Skeletal muscle tissue (tissue), 3 donors: ENCODE measurements at regions not wholly inside any gene's neighbourhood (a gene's known extent, or its start where the extent isn't known, plus 50 kb on each side); places are given as distances from the start of the nearest gene placed in this dataset.
"Not testable (repeated sequence)": the region's sequence is repeated elsewhere in the genome, so short reads cannot be mapped to it uniquely, and the experiment has no call there.

ENCODE experiments used
- H3K27ac ChIP-seq: one replicate; pipeline ENCODE4 v1.7.0; 2013; ENCODE audit warnings: mild to moderate bottlenecking, low read depth, low read length, inconsistent platforms
- H3K27me3 ChIP-seq, 3 donors: one replicate each; pipeline ENCODE4 v1.7.0; 2013; ENCODE audit warnings: low read length in 3 of 3; ENCODE audit not compliant: control insufficient read depth in 3 of 3, insufficient read depth in 3 of 3
- H3K36me3 ChIP-seq, 3 donors: one replicate each; pipeline ENCODE4 v1.7.0; 2013; ENCODE audit warnings: low read length in 3 of 3; ENCODE audit not compliant: control insufficient read depth in 3 of 3, insufficient read depth in 3 of 3
- H3K4me1 ChIP-seq, 3 donors: one replicate each; pipeline ENCODE4 v1.7.0; 2013; ENCODE audit warnings: low read length in 3 of 3, mild to moderate bottlenecking in 3 of 3; ENCODE audit not compliant: control insufficient read depth in 3 of 3, insufficient read depth in 3 of 3
- H3K4me3 ChIP-seq, 3 donors: one replicate each; pipeline ENCODE4 v1.7.0; 2013; ENCODE audit warnings: low read length in 3 of 3
- H3K9ac ChIP-seq, 3 donors: one replicate each; pipeline ENCODE4 v1.7.0; 2013; ENCODE audit warnings: low read length in 3 of 3, mild to moderate bottlenecking in 3 of 3, moderate library complexity in 2 of 3, low read depth in 1 of 3
- H3K9me3 ChIP-seq, 3 donors: one replicate each; pipeline ENCODE4 v1.7.0; 2013; ENCODE audit warnings: low read length in 3 of 3; ENCODE audit not compliant: control insufficient read depth in 3 of 3
- donor health status: Osteomylitis.

GRCh38 chr3:31103623-31104180, 209.2 kb upstream of the GADL1 start:
- H3K27me3 ChIP-seq: no peaks in the 10 kb centered on the region
- H3K27ac ChIP-seq: no peak overlapping the region
- H3K9ac ChIP-seq: no peak overlapping the region
- no peaks in the 10 kb centered on the region for H3K9me3 ChIP-seq
- H3K36me3 ChIP-seq: no peaks in the 10 kb centered on the region
- no peak overlapping the region for H3K4me3 ChIP-seq
- H3K4me1 ChIP-seq: no peaks in the 10 kb centered on the region

- Histone ChIP-seq H3K4me1 (no peaks in the 10 kb centered on the region), H3K4me3 (no peak overlapping the region), H3K9ac (no peak overlapping the region), H3K27me3 (no peaks in the 10 kb centered on the region), H3K9me3 (no peaks in the 10 kb centered on the region), H3K27ac (no peak overlapping the region), H3K36me3 (no peaks in the 10 kb centered on the region)
Measured at GRCh38 chr3:31105011-31105410, 210.6 kb upstream of the GADL1 start.

- no peaks in the 10 kb centered on the region for H3K4me1 ChIP-seq
- no peak overlapping the region for H3K27ac ChIP-seq
Measured at GRCh38 chr3:31105438-31106077, 211.1 kb upstream of the GADL1 start.

GRCh38 chr3:31106204-31106603, 211.7 kb upstream of the GADL1 start:
- Histone ChIP-seq H3K27me3 (no peaks in the 10 kb centered on the region), H3K36me3 (no peaks in the 10 kb centered on the region), H3K4me1 (no peaks in the 10 kb centered on the region), H3K9ac (no peak overlapping the region), H3K27ac (no peak overlapping the region), H3K4me3 (no peak overlapping the region), H3K9me3 (no peaks in the 10 kb centered on the region)

More at GRCh38 chr3:31105438-31106077, 211.1 kb upstream of the GADL1 start:
- Histone ChIP-seq H3K27me3 (no peaks in the 10 kb centered on the region), H3K4me3 (no peak overlapping the region), H3K9ac (no peak overlapping the region), H3K36me3 (no peaks in the 10 kb centered on the region), H3K9me3 (no peaks in the 10 kb centered on the region)

GRCh38 chr3:31106912-31107311, 212.5 kb upstream of the GADL1 start:
- Histone ChIP-seq H3K36me3 (no peaks in the 10 kb centered on the region), H3K27me3 (no peaks in the 10 kb centered on the region), H3K9me3 (no peaks in the 10 kb centered on the region), H3K4me3 (no peak overlapping the region), H3K9ac (no peak overlapping the region), H3K4me1 (no peaks in the 10 kb centered on the region), H3K27ac (no peak overlapping the region)

GRCh38 chr3:31114929-31115283, 220.4 kb upstream of the GADL1 start:
- H3K4me1 ChIP-seq: no peaks in the 10 kb centered on the region
- H3K36me3 ChIP-seq: no peaks in the 10 kb centered on the region
- H3K9ac ChIP-seq: no peak overlapping the region
- H3K27me3 ChIP-seq: no peaks in the 10 kb centered on the region
- no peak overlapping the region for H3K4me3 ChIP-seq
- H3K27ac ChIP-seq: no peak overlapping the region
- no peaks in the 10 kb centered on the region for H3K9me3 ChIP-seq

GRCh38 chr3:31115531-31115930, 221.1 kb upstream of the GADL1 start:
- H3K4me3 ChIP-seq, H3K9me3 ChIP-seq, H3K9ac ChIP-seq, H3K27ac ChIP-seq, H3K27me3 ChIP-seq, H3K4me1 ChIP-seq, H3K36me3 ChIP-seq: not testable (repeated sequence)

- Histone ChIP-seq H3K27ac (no peak overlapping the region), H3K4me3 (no peak overlapping the region), H3K27me3 (no peaks in the 10 kb centered on the region)
Measured at GRCh38 chr3:31116651-31117050, 222.2 kb upstream of the GADL1 start.

GRCh38 chr3:31117854-31118253, 223.4 kb upstream of the GADL1 start:
- Histone ChIP-seq H3K4me3 (no peak overlapping the region), H3K9me3 (no peaks in the 10 kb centered on the region), H3K9ac (no peak overlapping the region), H3K27me3 (no peaks in the 10 kb centered on the region), H3K27ac (no peak overlapping the region), H3K4me1 (no peaks in the 10 kb centered on the region), H3K36me3 (no peaks in the 10 kb centered on the region)

More at GRCh38 chr3:31116651-31117050, 222.2 kb upstream of the GADL1 start:
- H3K4me1 ChIP-seq: no peaks in the 10 kb centered on the region
- no peaks in the 10 kb centered on the region for H3K9me3 ChIP-seq
- no peak overlapping the region for H3K9ac ChIP-seq
- no peaks in the 10 kb centered on the region for H3K36me3 ChIP-seq

GRCh38 chr3:31124373-31124772, 229.9 kb upstream of the GADL1 start:
- H3K27ac ChIP-seq: no peak overlapping the region
- no peak overlapping the region for H3K4me3 ChIP-seq
- no peak overlapping the region for H3K9ac ChIP-seq
- no peaks in the 10 kb centered on the region for H3K36me3 ChIP-seq
- H3K4me1 ChIP-seq: no peaks in the 10 kb centered on the region
- H3K9me3 ChIP-seq: no peaks in the 10 kb centered on the region
- H3K27me3 ChIP-seq: no peaks in the 10 kb centered on the region
